Coronary artery (tissue), 2 donors: ENCODE measurements at regions not wholly inside any gene's neighbourhood (a gene's known extent, or its start where the extent isn't known, plus 50 kb on each side); places are given as distances from the start of the nearest gene placed in this dataset.

ENCODE experiments used
- DNase-seq: peaks from one replicate; pipeline ENCODE4 v3.0.0-alpha.2; 2017; ENCODE audit warnings: low spot score
- H3K27ac ChIP-seq, 2 donors: fragments of 200-600 bp; sonication (generic); one replicate each; pipeline ENCODE4 v1.5.1; 2016 to 2019
- H3K4me3 ChIP-seq: fragments of 200-600 bp; sonication (generic); 2 replicates; pipeline ENCODE4 v1.5.1; 2016; ENCODE audit warnings: mild to moderate bottlenecking, moderate library complexity
- CTCF ChIP-seq: fragments of 200-600 bp; sonication (generic); IDR thresholded peaks from one replicate; pipeline ENCODE4 v1.5.1; 2019; ENCODE audit warnings: antibody characterized with exemption

GRCh38 chr17:69620363-69620762 lies 205.9 kb downstream of the MAP2K6 start:
- no peak overlapping the region for H3K4me3 ChIP-seq
- DNase-seq, result no peak
- H3K27ac ChIP-seq, result no peak overlapping the region
- no peak for TF ChIP-seq CTCF

- H3K4me3 ChIP-seq, result no peak overlapping the region
- DNase-seq, result no peak
- H3K27ac ChIP-seq, result no peak overlapping the region
- no peak for TF ChIP-seq CTCF
Observed at GRCh38 chr17:69625474-69625873, 211.0 kb downstream of the MAP2K6 start.

- H3K4me3 ChIP-seq, result no peak overlapping the region
- H3K27ac ChIP-seq, result no peak overlapping the region
- no peak for DNase-seq
- no peak for TF ChIP-seq CTCF
Observed at GRCh38 chr17:69630056-69630635, 215.6 kb downstream of the MAP2K6 start.

- Histone ChIP-seq H3K4me3 (no peak overlapping the region), H3K27ac (no peak overlapping the region)
- DNase-seq, result no peak
- no peak for TF ChIP-seq CTCF
Observed at GRCh38 chr17:69634844-69635243, 220.3 kb downstream of the MAP2K6 start.

GRCh38 chr17:69637446-69638156 lies 223.1 kb downstream of the MAP2K6 start:
- Histone ChIP-seq H3K27ac (no peak overlapping the region), H3K4me3 (no peak overlapping the region)
- no peak for TF ChIP-seq CTCF
- DNase-seq, result no peak

GRCh38 chr17:69639096-69639495 lies 224.6 kb downstream of the MAP2K6 start:
- Histone ChIP-seq H3K4me3 (no peak overlapping the region), H3K27ac (no peak overlapping the region)
- no peak for DNase-seq
- no peak for TF ChIP-seq CTCF

GRCh38 chr17:69640073-69640472 lies 225.6 kb downstream of the MAP2K6 start:
- TF ChIP-seq CTCF, result no peak
- H3K27ac ChIP-seq, result no peak overlapping the region
- no peak for DNase-seq
- H3K4me3 ChIP-seq, result no peak overlapping the region
